Spinal cord (tissue), 9 donors: ENCODE measurements at regions not wholly inside any gene's neighbourhood (a gene's known extent, or its start where the extent isn't known, plus 50 kb on each side); places are given as distances from the start of the nearest gene placed in this dataset.

ENCODE experiments used
- DNase-seq, 6 donors: peaks; one replicate each; pipeline versions ENCODE4 v3.0.0 to v3.0.0-alpha.2; 2013 to 2015; ENCODE audit warnings: low spot score in 6 of 6, low read depth in 4 of 6
- H3K27ac ChIP-seq: one replicate; pipeline ENCODE4 v1.5.1; 2013; ENCODE audit warnings: low read depth, low read length, control low read depth
- H3K27me3 ChIP-seq: one replicate; pipeline ENCODE4 v1.6.1; 2013; ENCODE audit warnings: low read length; ENCODE audit not compliant: control insufficient read depth, insufficient read depth
- H3K36me3 ChIP-seq: one replicate; pipeline ENCODE4 v1.6.1; 2013; ENCODE audit warnings: low read length; ENCODE audit not compliant: control insufficient read depth, insufficient read depth
- H3K4me1 ChIP-seq: one replicate; pipeline ENCODE4 v1.6.1; 2013; ENCODE audit warnings: low read length; ENCODE audit not compliant: control insufficient read depth, insufficient read depth
- H3K4me3 ChIP-seq: one replicate; pipeline ENCODE4 v1.5.1; 2013; ENCODE audit warnings: low read depth, low read length, control low read depth
- H3K9me3 ChIP-seq: one replicate; pipeline ENCODE4 v1.6.1; 2013; ENCODE audit warnings: low read length; ENCODE audit not compliant: control insufficient read depth, insufficient read depth
- WGBS: methylation state at CpG from one replicate; pipeline ENCODE4 v1.1.5; 2013; ENCODE audit warnings: missing lambda C conversion rate; ENCODE audit not compliant: insufficient coverage; 5-methylcytosine and 5-hydroxymethylcytosine counted together
- donor health status: healthy.

GRCh38 chr6:106901062-106901461 lies 73.5 kb downstream of the CD24 start:
- no peaks in the 10 kb centered on the region for H3K36me3 ChIP-seq
- no peak overlapping the region for H3K4me3 ChIP-seq
- H3K4me1 ChIP-seq, result no peaks in the 10 kb centered on the region
- H3K27me3 ChIP-seq, result no peaks in the 10 kb centered on the region
- no peak for DNase-seq
- 100% methylated on average over 1 of the region's 3 CpGs for WGBS
- peaks cover 1% of the 10 kb centered on the region for H3K9me3 ChIP-seq
- no peak overlapping the region for H3K27ac ChIP-seq

GRCh38 chr6:106899697-106900096 lies 74.8 kb downstream of the CD24 start:
- no peak overlapping the region for H3K27ac ChIP-seq
- H3K4me1 ChIP-seq, result no peaks in the 10 kb centered on the region
- no peak overlapping the region for H3K4me3 ChIP-seq
- no peaks in the 10 kb centered on the region for H3K36me3 ChIP-seq
- DNase-seq, result no peak
- peaks cover 1% of the 10 kb centered on the region for H3K9me3 ChIP-seq
- WGBS, result 96% methylated on average over 2 of the region's 4 CpGs
- no peaks in the 10 kb centered on the region for H3K27me3 ChIP-seq

GRCh38 chr6:106897580-106897979 lies 76.9 kb downstream of the CD24 start:
- Histone ChIP-seq H3K27me3 (no peaks in the 10 kb centered on the region), H3K9me3 (peaks cover 1% of the 10 kb centered on the region), H3K4me3 (no peak overlapping the region), H3K36me3 (no peaks in the 10 kb centered on the region), H3K4me1 (no peaks in the 10 kb centered on the region), H3K27ac (no peak overlapping the region)
- 92% methylated on average over 4 of the region's 5 CpGs for WGBS
- DNase-seq, result no peak

DNA sequence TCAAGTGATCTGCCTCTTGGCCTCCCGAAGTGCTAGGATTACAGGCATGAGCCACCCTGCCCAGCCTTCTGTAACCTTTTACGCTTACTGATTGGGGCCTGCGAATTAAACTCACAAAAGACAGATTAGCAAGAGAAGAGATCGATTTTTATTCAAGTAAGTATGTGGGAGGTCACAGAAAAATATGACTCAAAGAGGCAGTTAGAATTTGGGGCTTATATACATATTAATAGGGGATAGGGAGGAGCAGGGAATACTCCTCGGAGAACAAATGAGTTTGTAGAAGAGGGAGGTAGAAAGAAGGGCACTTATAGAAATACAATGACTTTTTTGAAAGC lies 78.9 kb downstream of the CD24 start:
- Histone ChIP-seq H3K27me3 (no peaks in the 10 kb centered on the region), H3K27ac (no peak overlapping the region), H3K9me3 (no peaks in the 10 kb centered on the region), H3K4me3 (no peak overlapping the region), H3K36me3 (no peaks in the 10 kb centered on the region), H3K4me1 (no peaks in the 10 kb centered on the region)
- no peak for DNase-seq
- 77% methylated on average over 2 of the region's 5 CpGs for WGBS

DNA sequence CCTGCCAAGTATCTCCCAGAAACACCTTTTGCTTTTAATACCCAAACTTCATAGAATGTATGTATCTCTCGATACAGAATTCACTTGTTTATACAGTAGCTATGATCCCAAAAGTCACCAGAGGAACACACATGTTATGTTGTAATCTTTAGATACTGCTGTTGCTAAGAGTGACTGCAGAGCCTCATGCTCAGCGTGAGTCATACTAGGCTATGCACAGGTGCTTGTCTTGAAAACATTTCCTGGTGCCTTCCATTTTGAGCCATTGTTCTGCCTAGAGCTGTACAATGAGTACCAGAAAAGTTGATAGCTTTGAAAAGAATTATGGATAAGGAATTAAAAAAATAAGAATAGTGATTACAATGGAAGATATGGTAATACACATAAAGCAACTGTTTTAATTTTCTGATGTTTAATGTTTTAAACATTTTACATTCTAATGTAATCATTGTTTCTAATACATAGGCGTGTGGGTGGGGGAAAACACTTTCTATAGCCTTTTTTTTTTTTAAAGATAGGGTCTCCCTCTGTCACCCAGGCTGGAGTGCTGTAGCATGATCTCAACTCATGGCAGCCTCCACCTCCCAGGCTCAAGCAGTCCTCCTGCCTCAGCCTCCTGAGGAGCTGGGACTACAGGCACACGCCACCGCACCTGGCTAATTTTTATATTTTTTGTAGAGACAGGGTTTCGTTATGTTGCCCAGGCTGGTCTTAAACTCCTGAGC lies 79.4 kb downstream of the CD24 start:
- Histone ChIP-seq H3K4me3 (no peak overlapping the region), H3K9me3 (no peaks in the 10 kb centered on the region), H3K4me1 (no peaks in the 10 kb centered on the region), H3K27me3 (no peaks in the 10 kb centered on the region), H3K27ac (no peak overlapping the region), H3K36me3 (no peaks in the 10 kb centered on the region)
- 86% methylated on average over 3 of the region's 6 CpGs for WGBS
- no peak for DNase-seq

DNA sequence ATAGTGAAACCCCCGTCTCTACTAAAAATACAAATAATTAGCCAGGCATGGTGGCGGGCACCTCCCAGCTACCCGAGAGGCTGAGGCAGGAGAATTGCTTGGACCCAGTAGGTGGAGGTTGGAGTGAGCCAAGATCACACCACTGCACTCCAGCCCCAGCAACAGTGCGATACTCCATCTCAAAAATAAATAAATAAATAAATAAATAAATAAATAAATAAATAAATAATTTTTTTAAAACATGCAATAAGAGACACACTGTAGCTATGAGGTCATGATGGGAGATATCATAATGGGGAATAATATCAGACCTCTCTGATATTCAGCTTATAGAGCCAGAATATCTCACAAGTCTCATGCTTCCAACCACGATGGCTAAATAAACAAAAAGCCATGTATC lies 82.3 kb downstream of the CD24 start:
- Histone ChIP-seq H3K27ac (no peak overlapping the region), H3K36me3 (no peaks in the 10 kb centered on the region), H3K9me3 (no peaks in the 10 kb centered on the region), H3K4me3 (no peak overlapping the region), H3K4me1 (no peaks in the 10 kb centered on the region), H3K27me3 (no peaks in the 10 kb centered on the region)
- DNase-seq, result no peak
- WGBS, result no CpG with 5 or more reads among the region's 5 CpGs

- H3K27me3 ChIP-seq, result no peaks in the 10 kb centered on the region
Measured at GRCh38 chr6:106890447-106890846, 84.1 kb downstream of the CD24 start.

GRCh38 chr6:106889692-106890091 lies 84.8 kb downstream of the CD24 start:
- H3K36me3 ChIP-seq, result no peaks in the 10 kb centered on the region
- DNase-seq, result no peak
- no peak overlapping the region for H3K27ac ChIP-seq
- H3K9me3 ChIP-seq, result no peaks in the 10 kb centered on the region
- no peak overlapping the region for H3K4me3 ChIP-seq
- WGBS, result no CpG with 5 or more reads among the region's 1 CpG
- H3K27me3 ChIP-seq, result no peaks in the 10 kb centered on the region
- H3K4me1 ChIP-seq, result no peaks in the 10 kb centered on the region

More at GRCh38 chr6:106890447-106890846, 84.1 kb downstream of the CD24 start:
- Histone ChIP-seq H3K4me3 (no peak overlapping the region), H3K27ac (no peak overlapping the region), H3K36me3 (no peaks in the 10 kb centered on the region), H3K9me3 (no peaks in the 10 kb centered on the region), H3K4me1 (no peaks in the 10 kb centered on the region)
- DNase-seq, result no peak
- WGBS, result 100% methylated on average over 1 of the region's 2 CpGs

DNA sequence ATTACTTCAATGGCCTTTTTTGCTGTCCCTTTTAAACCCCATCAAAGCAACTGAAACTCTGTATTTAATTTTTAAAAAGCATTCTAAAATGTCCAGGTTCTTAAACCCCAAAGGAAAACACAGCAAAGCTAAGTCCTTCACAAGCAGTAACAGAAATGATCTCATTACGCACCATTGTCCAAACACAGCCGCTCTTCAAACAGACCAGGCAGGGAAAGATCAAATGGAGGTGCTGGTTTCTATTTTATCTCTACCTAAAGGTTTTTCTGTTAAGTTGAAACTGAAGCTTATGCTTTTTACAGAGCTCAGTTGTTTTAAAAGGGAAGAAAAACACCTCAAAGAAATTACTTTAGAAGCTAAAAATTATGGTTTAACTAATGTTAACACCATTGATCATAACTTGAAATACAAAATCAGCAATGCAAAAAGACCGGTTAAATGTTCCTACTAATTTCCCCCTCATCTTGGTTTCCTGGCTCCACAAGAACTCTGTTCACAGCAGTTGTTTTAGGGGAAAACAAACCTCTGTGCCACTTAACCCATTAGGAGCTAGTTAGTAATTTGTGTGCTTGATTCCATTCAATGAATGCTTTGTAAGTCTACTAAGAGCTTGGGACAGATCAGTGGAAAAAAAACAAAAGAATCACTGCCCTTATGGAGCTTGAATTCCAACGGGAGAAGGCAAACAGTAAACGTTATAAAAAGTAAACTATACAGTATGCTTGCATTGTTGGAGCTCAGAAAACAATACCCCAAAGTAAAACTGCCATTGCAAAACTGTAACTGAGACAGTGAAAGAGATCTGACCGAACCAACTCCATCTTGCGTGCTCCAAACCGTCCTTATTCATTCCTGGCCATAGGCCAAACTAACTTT lies 87.4 kb downstream of the CD24 start:
- Histone ChIP-seq H3K27me3 (no peaks in the 10 kb centered on the region), H3K27ac (no peak overlapping the region), H3K9me3 (no peaks in the 10 kb centered on the region), H3K36me3 (no peaks in the 10 kb centered on the region), H3K4me3 (no peak overlapping the region), H3K4me1 (no peaks in the 10 kb centered on the region)
- peak in 1 of 6 donors; percentile 38 for DNase-seq
- no CpG with 5 or more reads among the region's 8 CpGs for WGBS
